HG03457 (cell line): ENCODE measurements at regions not wholly inside any gene's neighbourhood (a gene's known extent, or its start where the extent isn't known, plus 50 kb on each side); places are given as distances from the start of the nearest gene placed in this dataset.
"Not testable (repeated sequence)": the region's sequence is repeated elsewhere in the genome, so short reads cannot be mapped to it uniquely, and the experiment has no call there.

Experiments used
- ATAC-seq: cut with Tn5 transposase; IDR thresholded peaks from one replicate; pipeline ENCODE4 v1.9.1; 2021; ENCODE audit warnings: moderate number of reproducible peaks; ENCODE audit not compliant: unreplicated experiment

- no peak for ATAC-seq
Measured at GRCh38 chr12:83321971-83322370, 635.3 kb downstream of the TMTC2 start.

- no peak for ATAC-seq
Measured at GRCh38 chr12:83320350-83320749, 633.6 kb downstream of the TMTC2 start.

DNA sequence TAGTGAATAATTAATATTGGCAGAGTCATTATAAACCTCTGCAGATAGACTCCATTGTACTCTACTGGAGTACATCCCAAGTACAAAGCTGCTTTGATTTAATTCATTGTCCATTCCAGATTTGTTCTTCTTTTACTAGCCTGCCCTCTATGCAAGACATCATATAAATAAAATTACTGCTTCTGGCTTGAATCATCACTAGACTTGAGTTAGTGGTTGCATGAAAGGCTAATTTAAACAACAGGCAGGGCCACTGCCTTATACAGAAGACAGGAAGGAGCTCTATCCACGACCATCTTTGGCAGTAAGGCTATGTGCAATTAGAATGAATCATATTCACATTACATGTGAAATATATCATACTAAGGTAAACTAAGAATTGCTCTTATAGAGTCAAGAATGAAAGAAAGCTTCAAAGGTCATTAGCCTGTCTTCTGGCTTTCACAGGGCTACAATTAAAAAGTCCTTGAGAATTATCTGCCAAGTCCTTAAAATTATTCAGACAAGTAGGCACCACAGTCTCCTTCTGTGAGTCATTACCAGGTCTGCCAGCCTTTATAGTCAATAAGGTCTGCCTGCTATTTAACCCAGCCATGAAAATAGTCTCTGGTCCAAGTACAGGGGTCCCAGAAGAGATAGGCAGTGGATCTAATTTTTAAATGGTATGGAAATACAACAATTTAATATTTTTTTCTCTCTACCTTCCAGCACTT lies 631.8 kb downstream of the TMTC2 start:
- no peak for ATAC-seq

DNA sequence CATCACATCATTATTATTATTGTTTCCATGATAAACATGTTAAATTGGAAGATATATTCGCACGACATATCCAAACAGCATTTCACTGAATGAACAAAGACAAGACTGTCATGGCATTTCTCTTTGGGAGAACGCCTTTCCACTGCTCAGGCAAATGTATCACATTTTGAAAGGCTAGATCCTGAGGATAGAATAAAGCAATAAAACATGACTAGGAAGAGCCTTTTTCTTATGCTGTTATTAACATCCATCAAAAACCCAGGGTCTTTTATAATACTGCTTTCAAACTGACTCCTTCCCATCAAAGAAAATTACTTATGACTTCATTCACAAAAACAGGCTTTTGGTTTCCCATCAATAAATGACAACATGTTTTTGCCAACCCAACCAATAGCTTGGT lies 630.9 kb downstream of the TMTC2 start:
- no peak for ATAC-seq

GRCh38 chr12:83313827-83314226 lies 627.1 kb downstream of the TMTC2 start:
- ATAC-seq = no peak

- no peak for ATAC-seq
Measured at GRCh38 chr12:83313322-83313721, 626.6 kb downstream of the TMTC2 start.

GRCh38 chr12:83276904-83277303 lies 590.2 kb downstream of the TMTC2 start:
- ATAC-seq = no peak

GRCh38 chr12:83271201-83271600 lies 584.5 kb downstream of the TMTC2 start:
- ATAC-seq = no peak

DNA sequence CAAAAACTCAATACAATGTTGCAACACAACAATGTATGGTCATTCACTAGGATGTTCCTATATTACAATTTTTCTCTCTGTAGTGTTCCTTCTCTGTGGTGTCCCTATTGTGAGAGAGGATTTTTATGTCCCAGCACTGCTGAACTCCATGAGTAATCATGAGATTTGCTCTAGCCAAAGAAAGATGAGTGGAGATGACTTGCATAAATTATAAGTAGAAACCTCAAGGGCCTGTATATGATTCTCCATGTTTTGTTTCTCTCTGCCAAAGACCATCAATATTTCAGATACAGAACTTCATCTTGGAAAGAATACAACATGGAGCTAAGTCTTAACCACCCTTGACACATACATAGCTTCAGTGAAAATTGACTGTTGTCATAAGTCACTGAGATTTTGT lies 579.1 kb downstream of the TMTC2 start:
- ATAC-seq = no peak

GRCh38 chr12:83261998-83262397 lies 575.3 kb downstream of the TMTC2 start:
- no peak for ATAC-seq

DNA sequence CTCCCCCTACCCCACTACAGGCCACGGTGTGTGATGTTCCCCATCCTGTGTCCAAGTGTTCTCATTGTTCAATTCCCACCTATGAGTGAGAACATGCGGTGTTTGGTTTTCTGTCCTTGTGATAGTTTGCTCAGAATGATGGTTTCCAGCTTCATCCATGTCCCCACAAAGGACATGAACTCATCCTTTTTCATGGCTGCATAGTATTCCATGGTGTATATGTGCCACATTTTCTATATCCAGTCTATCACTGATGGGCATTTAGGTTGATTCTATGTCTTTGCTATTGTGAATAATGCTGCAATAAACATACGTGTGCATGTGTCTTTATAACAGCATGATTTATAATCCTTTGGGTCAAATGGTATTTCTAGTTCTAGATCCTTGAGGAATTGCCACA lies 573.4 kb downstream of the TMTC2 start:
- ATAC-seq = not testable (repeated sequence)

DNA sequence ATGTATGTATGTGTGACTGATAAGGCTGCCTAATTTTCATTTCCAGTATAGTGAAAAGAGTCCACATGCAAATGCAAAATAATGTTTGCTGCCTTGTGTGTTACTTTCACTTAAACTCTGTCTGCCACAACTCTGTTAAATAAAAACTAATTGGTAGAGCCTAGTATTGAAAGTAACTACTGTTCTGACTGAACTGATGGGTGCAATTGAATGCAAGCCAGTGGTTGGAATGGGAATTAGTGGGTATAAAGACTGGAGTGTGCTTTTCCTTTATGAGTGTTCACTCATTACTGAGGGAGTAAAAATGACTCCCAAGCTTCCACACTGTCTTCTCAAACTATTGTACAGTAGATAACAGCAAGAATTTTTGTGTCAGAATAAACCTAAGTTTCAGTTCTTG lies 571.0 kb downstream of the TMTC2 start:
- no peak for ATAC-seq

DNA sequence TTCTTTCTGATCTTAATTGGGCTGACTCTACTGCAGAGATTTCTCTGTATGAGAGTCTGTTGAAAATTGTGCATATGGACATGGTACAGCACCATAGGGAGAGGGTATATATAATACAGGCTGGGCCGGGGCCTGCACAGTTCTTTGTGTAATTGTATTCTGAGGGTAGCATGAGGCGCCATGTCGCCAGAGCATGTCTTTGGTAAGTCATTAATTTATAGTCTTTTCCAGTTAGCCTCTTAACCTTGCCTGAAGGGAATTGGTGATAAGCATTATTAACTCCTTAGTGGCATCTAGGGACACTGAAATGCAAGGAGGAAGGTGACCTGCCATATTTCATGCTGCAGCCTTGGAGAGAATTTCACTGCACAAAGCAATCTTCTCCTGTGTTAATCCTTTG lies 569.9 kb downstream of the TMTC2 start:
- ATAC-seq = no peak

DNA sequence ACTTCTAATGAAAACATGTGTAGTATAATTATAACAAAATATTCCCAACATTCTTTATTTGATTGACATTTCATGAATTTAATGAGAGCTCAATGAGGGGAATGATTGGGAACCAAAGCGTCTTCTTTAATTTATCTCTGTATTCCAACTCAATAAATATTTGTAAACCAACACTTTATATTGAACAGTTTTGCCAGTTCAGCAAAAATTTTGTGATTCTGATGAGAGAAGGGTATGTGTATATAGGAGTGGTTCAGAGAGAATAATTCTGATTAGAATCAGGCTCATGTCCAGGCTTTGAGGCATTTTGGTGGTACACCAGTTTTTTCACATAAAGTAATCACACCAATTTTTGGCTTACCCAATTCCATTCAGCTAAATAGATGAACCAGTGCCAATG lies 564.2 kb downstream of the TMTC2 start:
- no peak for ATAC-seq

GRCh38 chr12:83245156-83245555 lies 558.5 kb downstream of the TMTC2 start:
- no peak for ATAC-seq

DNA sequence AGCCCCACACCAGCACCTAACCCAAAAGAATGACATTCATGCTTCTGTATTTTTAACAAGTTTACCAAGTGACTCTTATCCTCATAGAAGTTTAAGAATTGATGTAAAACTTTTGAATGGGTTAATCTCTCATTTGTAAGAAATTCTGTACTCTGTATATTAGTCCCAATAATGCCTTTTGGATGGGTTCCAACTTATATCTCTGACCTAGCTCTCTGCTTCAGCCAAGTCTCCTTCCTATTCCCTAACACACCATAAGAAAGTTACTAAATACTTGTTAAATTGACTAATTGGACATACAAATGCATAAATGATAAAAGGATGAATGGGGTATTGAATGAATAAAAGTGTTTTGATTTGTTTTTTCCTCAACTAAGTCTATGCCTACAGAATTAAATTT lies 557.3 kb downstream of the TMTC2 start:
- ATAC-seq = no peak

GRCh38 chr12:83233987-83234386 lies 547.3 kb downstream of the TMTC2 start:
- not testable (repeated sequence) for ATAC-seq

DNA sequence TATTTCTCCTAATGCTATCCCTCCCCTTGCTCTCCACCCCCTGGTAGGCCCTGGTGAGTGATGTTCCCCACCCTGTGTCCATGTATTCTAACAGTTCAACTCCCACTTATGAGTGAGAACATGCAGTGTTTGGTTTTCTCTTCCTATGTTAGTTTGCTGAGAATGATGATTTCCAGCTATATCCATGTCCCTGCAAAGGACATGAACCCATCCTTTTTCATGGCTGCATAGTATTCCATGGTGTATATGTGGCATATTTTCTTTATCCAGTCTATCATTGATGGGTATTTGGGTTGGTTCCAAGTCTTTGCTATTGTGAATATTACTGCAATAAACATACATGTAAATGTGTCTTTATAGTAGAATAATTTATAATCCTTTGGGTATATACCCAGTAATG lies 540.3 kb downstream of the TMTC2 start:
- not testable (repeated sequence) for ATAC-seq

GRCh38 chr12:83225806-83226205 lies 539.1 kb downstream of the TMTC2 start:
- no peak for ATAC-seq

- no peak for ATAC-seq
Measured at GRCh38 chr12:83224012-83224411, 537.3 kb downstream of the TMTC2 start.

- no peak for ATAC-seq
Measured at GRCh38 chr12:83220774-83221173, 534.1 kb downstream of the TMTC2 start.

- no peak for ATAC-seq
Measured at GRCh38 chr12:83216230-83216629, 529.5 kb downstream of the TMTC2 start.

- no peak for ATAC-seq
Measured at GRCh38 chr12:83214185-83214584, 527.5 kb downstream of the TMTC2 start.
